ENCODE measurements at regions not wholly inside any gene's neighbourhood (a gene's known extent, or its start where the extent isn't known, plus 50 kb on each side); places are given as distances from the start of the nearest gene placed in this dataset.

- DNase-seq (ENCODE audit: low spot score): peak; percentile 46
- Mint-ChIP-seq H3K4me3 (ENCODE audit: unreplicated experiment) (no peak overlapping the region), H3K4me1 (ENCODE audit: unreplicated experiment) (peaks cover 7% of the 10 kb centered on the region), H3K36me3 (ENCODE audit: low read depth, unreplicated experiment) (peaks cover 6% of the 10 kb centered on the region), H3K27me3 (ENCODE audit: unreplicated experiment) (peaks cover 6% of the 10 kb centered on the region), H3K9me3 (ENCODE audit: unreplicated experiment) (no peaks in the 10 kb centered on the region), H3K27ac (ENCODE audit: unreplicated experiment) (no peak overlapping the region)
- TF ChIP-seq, protein P1, sequence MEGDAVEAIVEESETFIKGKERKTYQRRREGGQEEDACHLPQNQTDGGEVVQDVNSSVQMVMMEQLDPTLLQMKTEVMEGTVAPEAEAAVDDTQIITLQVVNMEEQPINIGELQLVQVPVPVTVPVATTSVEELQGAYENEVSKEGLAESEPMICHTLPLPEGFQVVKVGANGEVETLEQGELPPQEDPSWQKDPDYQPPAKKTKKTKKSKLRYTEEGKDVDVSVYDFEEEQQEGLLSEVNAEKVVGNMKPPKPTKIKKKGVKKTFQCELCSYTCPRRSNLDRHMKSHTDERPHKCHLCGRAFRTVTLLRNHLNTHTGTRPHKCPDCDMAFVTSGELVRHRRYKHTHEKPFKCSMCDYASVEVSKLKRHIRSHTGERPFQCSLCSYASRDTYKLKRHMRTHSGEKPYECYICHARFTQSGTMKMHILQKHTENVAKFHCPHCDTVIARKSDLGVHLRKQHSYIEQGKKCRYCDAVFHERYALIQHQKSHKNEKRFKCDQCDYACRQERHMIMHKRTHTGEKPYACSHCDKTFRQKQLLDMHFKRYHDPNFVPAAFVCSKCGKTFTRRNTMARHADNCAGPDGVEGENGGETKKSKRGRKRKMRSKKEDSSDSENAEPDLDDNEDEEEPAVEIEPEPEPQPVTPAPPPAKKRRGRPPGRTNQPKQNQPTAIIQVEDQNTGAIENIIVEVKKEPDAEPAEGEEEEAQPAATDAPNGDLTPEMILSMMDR (IDR thresholded peaks at IDR 0.05; ENCODE audit: unreplicated experiment): peak; percentile 86
These were observed 69.2 kb upstream of the AJAP1 start for GRCh38 chr1:4585216-4585615.

- H3K27ac Mint-ChIP-seq (ENCODE audit: unreplicated experiment): no peak overlapping the region
- peaks cover 7% of the 10 kb centered on the region for H3K4me1 Mint-ChIP-seq (ENCODE audit: unreplicated experiment)
- TF ChIP-seq, protein P1 (IDR thresholded peaks at IDR 0.05; ENCODE audit: unreplicated experiment): no peak
- H3K9me3 Mint-ChIP-seq (ENCODE audit: unreplicated experiment): no peaks in the 10 kb centered on the region
- no peak for DNase-seq (ENCODE audit: low spot score)
- peaks cover 6% of the 10 kb centered on the region for H3K27me3 Mint-ChIP-seq (ENCODE audit: unreplicated experiment)
- peaks cover 6% of the 10 kb centered on the region for H3K36me3 Mint-ChIP-seq (ENCODE audit: low read depth, unreplicated experiment)
- no peak overlapping the region for H3K4me3 Mint-ChIP-seq (ENCODE audit: unreplicated experiment)
These were observed 68.7 kb upstream of the AJAP1 start for GRCh38 chr1:4585705-4586104.

DNA sequence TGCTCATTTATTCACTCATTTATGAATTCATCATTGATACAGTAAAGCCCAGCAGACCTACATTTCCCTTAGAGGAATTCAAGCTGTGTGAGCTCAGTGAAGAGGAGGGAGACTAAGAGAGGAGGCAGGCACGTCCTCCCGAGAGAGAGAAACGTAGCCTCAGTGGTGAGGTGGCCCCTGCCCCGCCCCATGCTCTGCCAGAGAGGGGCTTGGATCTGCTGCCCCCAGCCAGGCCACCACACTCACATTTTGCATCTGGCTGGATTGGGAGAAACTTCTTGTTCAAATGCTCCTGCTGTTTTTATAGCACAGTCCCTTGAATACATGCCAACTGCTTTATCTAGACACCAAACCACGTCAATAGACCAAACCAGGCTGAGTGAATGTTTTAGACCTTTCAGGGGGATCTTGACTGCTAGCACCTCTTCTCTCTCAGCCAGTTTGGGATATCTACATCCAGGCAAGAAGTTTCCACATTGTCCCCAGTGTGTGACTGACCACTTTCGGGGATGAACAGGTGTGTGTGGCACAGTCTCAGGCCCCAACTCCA lies 67.7 kb upstream of the AJAP1 start:
- DNase-seq (ENCODE audit: low spot score): no peak
- H3K27me3 Mint-ChIP-seq (ENCODE audit: unreplicated experiment): peaks cover 6% of the 10 kb centered on the region
- H3K4me1 Mint-ChIP-seq (ENCODE audit: unreplicated experiment): peaks cover 7% of the 10 kb centered on the region
- H3K27ac Mint-ChIP-seq (ENCODE audit: unreplicated experiment): no peak overlapping the region
- no peak overlapping the region for H3K4me3 Mint-ChIP-seq (ENCODE audit: unreplicated experiment)
- peaks cover 6% of the 10 kb centered on the region for H3K36me3 Mint-ChIP-seq (ENCODE audit: low read depth, unreplicated experiment)
- H3K9me3 Mint-ChIP-seq (ENCODE audit: unreplicated experiment): no peaks in the 10 kb centered on the region
- TF ChIP-seq, protein P1 (IDR thresholded peaks at IDR 0.05; ENCODE audit: unreplicated experiment): no peak

GRCh38 chr1:4587721-4588120 lies 66.7 kb upstream of the AJAP1 start:
- H3K4me1 Mint-ChIP-seq (ENCODE audit: unreplicated experiment): peaks cover 7% of the 10 kb centered on the region
- TF ChIP-seq, protein P1 (IDR thresholded peaks at IDR 0.05; ENCODE audit: unreplicated experiment): no peak
- no peak for DNase-seq (ENCODE audit: low spot score)
- H3K36me3 Mint-ChIP-seq (ENCODE audit: low read depth, unreplicated experiment): peaks cover 6% of the 10 kb centered on the region
- no peaks in the 10 kb centered on the region for H3K9me3 Mint-ChIP-seq (ENCODE audit: unreplicated experiment)
- peaks cover 6% of the 10 kb centered on the region for H3K27me3 Mint-ChIP-seq (ENCODE audit: unreplicated experiment)
- no peak overlapping the region for H3K27ac Mint-ChIP-seq (ENCODE audit: unreplicated experiment)
- H3K4me3 Mint-ChIP-seq (ENCODE audit: unreplicated experiment): no peak overlapping the region

GRCh38 chr1:4590756-4591155 lies 63.7 kb upstream of the AJAP1 start:
- Mint-ChIP-seq H3K27ac (ENCODE audit: unreplicated experiment) (no peak overlapping the region), H3K27me3 (ENCODE audit: unreplicated experiment) (peaks cover 6% of the 10 kb centered on the region), H3K4me3 (ENCODE audit: unreplicated experiment) (no peak overlapping the region), H3K9me3 (ENCODE audit: unreplicated experiment) (no peaks in the 10 kb centered on the region), H3K4me1 (ENCODE audit: unreplicated experiment) (peaks cover 2% of the 10 kb centered on the region), H3K36me3 (ENCODE audit: low read depth, unreplicated experiment) (peaks cover 6% of the 10 kb centered on the region)
- no peak for DNase-seq (ENCODE audit: low spot score)
- TF ChIP-seq, protein P1 (IDR thresholded peaks at IDR 0.05; ENCODE audit: unreplicated experiment): no peak
